ENCODE measurements at regions not wholly inside any gene's neighbourhood (a gene's known extent, or its start where the extent isn't known, plus 50 kb on each side); places are given as distances from the start of the nearest gene placed in this dataset.

DNA sequence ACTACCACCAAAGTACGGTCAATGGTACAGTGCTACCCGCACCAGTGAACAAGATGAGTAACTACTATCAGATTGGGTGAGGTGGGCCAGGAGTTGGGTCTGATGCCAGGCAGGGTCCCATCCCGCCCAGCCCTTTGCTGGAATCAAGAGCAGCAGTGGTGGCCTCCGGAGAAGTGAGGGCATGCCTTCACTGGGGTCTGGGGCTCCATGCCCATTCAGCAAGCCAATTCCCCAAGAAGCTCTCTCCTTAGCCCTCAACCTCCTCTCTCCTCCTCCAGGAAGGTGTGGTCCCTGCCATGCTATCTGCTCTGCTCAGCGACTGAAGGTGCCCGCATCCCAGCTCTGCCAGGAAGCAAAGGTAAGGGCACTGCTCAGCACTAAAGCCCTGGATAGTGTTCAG, 62.7 kb upstream of the CPLX2 start:
- no peak for DNase-seq

DNA sequence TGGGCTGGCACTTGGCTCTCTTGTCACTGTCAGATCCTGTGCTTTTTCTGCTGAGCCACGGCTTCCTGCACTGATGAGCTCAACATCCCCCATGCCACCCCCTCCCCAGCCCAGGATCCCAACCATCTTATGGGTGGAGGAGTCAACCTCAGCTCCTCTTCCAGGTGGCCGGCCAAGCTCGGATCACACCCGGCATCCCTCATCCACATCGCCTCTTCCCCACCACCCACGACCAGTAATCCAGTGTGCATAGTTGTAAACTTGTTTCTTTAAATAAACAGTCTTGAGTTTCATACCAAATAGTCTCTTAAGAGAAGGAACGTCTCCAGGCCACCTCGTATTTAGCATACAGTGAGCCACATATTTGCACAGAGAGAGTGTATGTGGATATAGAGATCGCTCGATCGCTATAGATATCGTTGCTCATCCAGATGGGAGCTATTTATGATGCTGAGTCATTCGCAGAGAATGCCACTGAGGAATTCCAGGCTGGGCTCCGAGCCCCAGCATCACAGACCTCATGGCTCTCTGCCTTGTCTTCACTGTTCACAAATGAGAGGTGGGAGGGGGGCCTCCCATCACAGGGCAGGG, 61.8 kb upstream of the CPLX2 start:
- DNase-seq, result no peak

GRCh38 chr5:175810457-175810856, 60.9 kb upstream of the CPLX2 start:
- no peak for DNase-seq

DNA sequence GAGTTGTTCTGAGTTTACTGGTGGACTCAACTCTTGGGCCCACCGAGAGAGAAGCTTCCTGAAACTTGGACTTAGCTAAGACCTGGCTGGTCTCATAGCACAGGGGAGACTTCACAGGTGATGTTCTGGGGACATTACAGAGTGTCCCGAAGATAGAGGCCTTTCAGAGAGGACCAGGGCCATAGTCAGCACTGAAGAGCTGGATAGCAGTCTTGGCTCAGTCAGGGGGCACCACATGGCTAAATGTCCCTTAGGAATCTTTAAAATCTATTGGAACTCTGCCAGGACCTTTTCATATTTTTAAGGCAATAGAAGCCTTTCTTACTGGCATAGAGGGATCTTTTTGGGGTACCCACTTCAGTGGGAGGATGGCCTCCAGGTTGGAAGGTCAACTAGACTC, 59.8 kb upstream of the CPLX2 start:
- no peak for DNase-seq

- no peak for DNase-seq
Observed at GRCh38 chr5:175813943-175814630, 57.3 kb upstream of the CPLX2 start.

DNA sequence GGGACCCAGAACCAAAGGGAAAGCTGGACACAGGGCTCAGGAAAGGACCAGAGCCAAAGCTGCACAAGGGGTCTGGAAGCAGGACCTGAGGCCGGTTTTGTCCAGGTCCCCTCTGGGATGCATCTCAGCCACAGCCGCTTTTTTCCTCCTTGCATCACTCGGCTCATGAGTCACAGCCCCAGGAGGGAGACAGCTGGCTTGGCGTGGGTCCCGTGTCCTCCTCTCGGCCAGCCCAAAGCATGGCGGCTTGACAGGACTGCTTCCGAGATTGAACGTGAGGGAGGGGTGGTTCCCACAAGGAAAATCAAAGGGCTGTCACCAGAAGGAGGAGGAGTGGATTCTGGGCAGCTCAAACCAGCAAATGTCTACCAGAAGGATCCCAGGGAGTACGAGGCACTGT, 56.7 kb upstream of the CPLX2 start:
- DNase-seq, result no peak

DNA sequence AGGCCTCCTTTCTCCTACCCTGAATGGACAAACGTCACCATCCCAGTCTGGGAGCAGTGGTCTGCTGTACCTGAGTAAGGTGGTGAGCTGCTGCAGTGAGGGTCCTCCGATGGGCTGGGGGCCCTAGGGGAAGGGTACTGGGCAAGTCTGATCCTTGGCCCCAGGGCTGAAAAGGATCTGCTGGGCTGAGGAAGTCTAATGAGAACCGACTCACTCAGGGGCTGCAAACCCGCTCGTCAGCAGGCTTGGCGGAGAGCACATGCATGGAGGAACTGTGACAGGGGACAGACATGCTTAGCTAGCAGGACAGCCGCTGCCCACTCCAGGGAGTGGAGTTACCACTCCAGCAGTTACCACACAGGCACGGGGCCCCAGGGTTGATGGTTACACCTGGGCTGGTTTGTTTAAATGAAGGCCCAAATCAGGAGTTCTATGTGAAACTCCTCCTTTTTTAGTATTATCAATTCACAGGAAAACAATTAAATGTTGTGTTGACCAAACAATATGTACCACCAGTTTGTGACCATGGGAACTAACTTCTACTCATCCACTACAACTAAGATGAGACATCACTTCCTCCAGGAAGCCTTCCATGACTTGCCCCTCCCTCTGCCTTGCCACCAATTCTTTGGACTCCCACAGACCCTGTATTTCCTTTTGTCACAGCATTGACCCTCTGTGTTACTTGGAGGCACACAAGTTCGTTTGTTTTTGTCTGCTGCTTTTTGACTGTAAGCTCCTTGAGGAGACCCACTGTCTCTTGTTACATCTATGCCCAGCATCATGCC, 56.1 kb upstream of the CPLX2 start:
- no peak for DNase-seq

GRCh38 chr5:175816348-175816747, 55.0 kb upstream of the CPLX2 start:
- no peak for DNase-seq

- DNase-seq, result no peak
Observed at GRCh38 chr5:175819090-175819425, 52.3 kb upstream of the CPLX2 start.

DNA sequence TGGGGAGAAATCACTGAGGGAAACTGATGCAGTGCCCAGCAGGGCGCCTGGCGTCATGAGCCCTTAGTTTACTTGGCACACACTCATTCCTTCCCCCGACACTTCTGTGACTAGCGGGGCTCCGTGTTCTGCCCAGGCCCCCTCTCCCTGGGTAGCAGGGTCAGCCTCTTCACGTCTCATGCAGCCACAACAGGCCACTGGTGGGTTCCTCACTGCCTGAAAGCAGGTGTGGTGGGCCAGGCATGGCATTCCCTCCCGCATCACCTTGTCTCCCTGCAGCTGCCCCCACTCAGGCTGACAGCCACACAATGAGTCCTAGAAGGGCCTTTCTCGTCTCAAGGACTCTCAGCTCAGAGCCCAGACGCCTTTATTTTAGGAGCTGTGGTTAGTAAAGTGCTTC, 51.1 kb upstream of the CPLX2 start:
- DNase-seq, result no peak
